B cell (primary cell): ENCODE measurements at regions not wholly inside any gene's neighbourhood (a gene's known extent, or its start where the extent isn't known, plus 50 kb on each side); places are given as distances from the start of the nearest gene placed in this dataset.

Experiments used
- ATAC-seq: fragments of 200-7000 bp; cut with Tn5 transposase; one replicate; pipeline ENCODE4 v1.10.0; 2021; ENCODE audit warnings: low read depth, mild to moderate bottlenecking, moderate number of reproducible peaks, moderate library complexity
- CTCF ChIA-PET: fragments of 350-600 bp; sonication (Branson Sonifier 250); formaldehyde crosslinking; loops from one replicate; lab custom pipeline; 2021; ENCODE audit warnings: antibody characterized with exemption, inconsistent platforms; lab: Charles Lee
- POLR2A ChIA-PET: fragments of 350-600 bp; sonication (Branson Sonifier 250); formaldehyde crosslinking; loops from one replicate; lab custom pipeline; 2021; ENCODE audit warnings: antibody characterized with exemption; lab: Charles Lee
- DNase-seq: peaks from one replicate; pipeline ENCODE4 v3.0.0; 2013
- H2AFZ ChIP-seq: 2 replicates; pipeline ENCODE4 v1.6.1; 2012; ENCODE audit warnings: mild to moderate bottlenecking, low read depth, low read length; ENCODE audit not compliant: insufficient read depth, poor library complexity, severe bottlenecking
- H3K27ac ChIP-seq, 2 donors: 1 replicate in 1 of 2; 2 replicates in 1 of 2; pipeline ENCODE4 v1.5.1; 2012 to 2013; ENCODE audit warnings: low read length in 2 of 2, mild to moderate bottlenecking in 2 of 2, moderate library complexity in 1 of 2
- H3K27me3 ChIP-seq, 4 experiments: fragments of 200-600 bp in 1 of 4; sonication (generic) in 1 of 4; replicated peaks in 1 of 4; 1 replicate in 2 of 4; 2 replicates in 2 of 4; pipeline versions ENCODE4 v1.6.1 to v1.7.0; 2013 to 2016; ENCODE audit warnings: low read length in 3 of 4, mild to moderate bottlenecking in 2 of 4, mixed read lengths in 1 of 4, moderate library complexity in 1 of 4; ENCODE audit not compliant: insufficient read depth in 4 of 4, control insufficient read depth in 3 of 4; ENCODE audit errors: control extremely low read depth in 1 of 4
- H3K36me3 ChIP-seq, 2 experiments: replicated peaks in 1 of 2; 1 replicate in 1 of 2; 2 replicates in 1 of 2; pipeline versions ENCODE4 v1.6.1 to v1.7.1; 2013; ENCODE audit warnings: low read length in 1 of 2; ENCODE audit not compliant: insufficient read depth in 2 of 2, control insufficient read depth in 1 of 2; ENCODE audit errors: control extremely low read depth in 1 of 2, extremely low read depth in 1 of 2
- H3K4me1 ChIP-seq, 2 donors: fragments of 200-600 bp in 1 of 2; sonication (generic) in 1 of 2; 1 replicate in 1 of 2; 2 replicates in 1 of 2; pipeline versions ENCODE4 v1.5.1 to v1.6.1; 2013 to 2017; ENCODE audit warnings: low read length in 2 of 2; ENCODE audit not compliant: control insufficient read depth in 2 of 2, insufficient read depth in 2 of 2
- H3K4me2 ChIP-seq: replicated peaks from 2 replicates; pipeline ENCODE3; 2012; ENCODE audit warnings: mild to moderate bottlenecking, low read depth, low read length; ENCODE audit not compliant: poor library complexity, severe bottlenecking
- H3K4me3 ChIP-seq, 5 experiments: fragments of 200-600 bp in 1 of 5; sonication (generic) in 1 of 5; 1 replicate in 3 of 5; 2 replicates in 2 of 5; pipeline versions ENCODE4 v1.5.1 to v1.7.0; 2011 to 2016; ENCODE audit warnings: low read length in 4 of 5, mild to moderate bottlenecking in 4 of 5, low read depth in 2 of 5, control low read depth in 1 of 5, moderate library complexity in 1 of 5; ENCODE audit not compliant: insufficient read depth in 1 of 5; ENCODE audit errors: control extremely low read depth in 1 of 5, extremely low read depth in 1 of 5
- H3K79me2 ChIP-seq: fragments of 200-600 bp; sonication (generic); one replicate; pipeline ENCODE4 v1.6.0; 2016; ENCODE audit warnings: low read length; ENCODE audit not compliant: control insufficient read depth, insufficient read depth
- H3K9ac ChIP-seq: fragments of 200-600 bp; sonication (generic); 2 replicates; pipeline ENCODE4 v1.6.1; 2017; ENCODE audit warnings: mild to moderate bottlenecking, low read length, moderate library complexity
- H3K9me3 ChIP-seq, 3 donors: one replicate each; pipeline versions ENCODE4 v1.6.1 to v1.7.1; 2013; ENCODE audit warnings: low read length in 2 of 3; ENCODE audit not compliant: control insufficient read depth in 2 of 3, insufficient read depth in 1 of 3; ENCODE audit errors: control extremely low read depth in 1 of 3
- H4K20me1 ChIP-seq: 2 replicates; pipeline ENCODE4 v1.6.0; 2012; ENCODE audit warnings: mild to moderate bottlenecking, low read length; ENCODE audit not compliant: insufficient read depth, control insufficient read depth, poor library complexity, severe bottlenecking
- H3K27ac Mint-ChIP-seq: one replicate; pipeline ENCODE4 v1.8.0; 2021; ENCODE audit warnings: mixed read lengths
- H3K27me3 Mint-ChIP-seq: one replicate; pipeline ENCODE4 v1.8.0; 2021; ENCODE audit warnings: mixed read lengths
- H3K4me1 Mint-ChIP-seq: one replicate; pipeline ENCODE4 v1.8.0; 2021; ENCODE audit warnings: mixed read lengths
- H3K4me3 Mint-ChIP-seq: one replicate; pipeline ENCODE4 v1.8.0; 2021; ENCODE audit warnings: mixed read lengths
- H3K9me3 Mint-ChIP-seq: one replicate; pipeline ENCODE4 v1.8.0; 2022; ENCODE audit warnings: mixed read lengths; ENCODE audit not compliant: insufficient read depth
- CTCF ChIP-seq: fragments of 200-600 bp; IDR thresholded peaks from one replicate; pipeline ENCODE4 v1.8.0; 2022; ENCODE audit warnings: antibody characterized with exemption, mild to moderate bottlenecking
- EZH2 ChIP-seq: IDR thresholded peaks from 2 replicates; pipeline ENCODE4 v1.6.1; 2012; ENCODE audit warnings: borderline replicate concordance, low read depth, mild to moderate bottlenecking, moderate library complexity, low read length; ENCODE audit not compliant: insufficient read depth, poor library complexity, severe bottlenecking
- WGBS: methylation state at CpG from one replicate; pipeline ENCODE4 v1.1.5; 2013; ENCODE audit warnings: missing lambda C conversion rate; ENCODE audit not compliant: insufficient coverage; 5-methylcytosine and 5-hydroxymethylcytosine counted together
- intact Hi-C: fragments of 100-400 bp; cut with micrococcal nuclease; formaldehyde crosslinking; loops from one replicate; pipeline ENCODE4 v1.10.0; 2022

- Histone ChIP-seq H3K79me2 (no peaks in the 10 kb centered on the region), H3K27ac (no peak overlapping the region), H3K9me3 (peaks cover 0 to 49% (median 0%) of the 10 kb centered on the region in 3 donors), H2AFZ (no peak overlapping the region), H3K4me1 (no peaks in the 10 kb centered on the region), H3K36me3 (no peaks in the 10 kb centered on the region), H3K4me2 (no peak overlapping the region), H3K27me3 (no peaks in the 10 kb centered on the region), H3K9ac (no peak overlapping the region), H3K4me3 (no peak overlapping the region), H4K20me1 (no peaks in the 10 kb centered on the region)
- DNase-seq, result no peak
- H3K27me3 Mint-ChIP-seq, result no peaks in the 10 kb centered on the region
- ChIA-PET POLR2A (no interaction called here), CTCF (no interaction called here)
- H3K9me3 Mint-ChIP-seq, result no peaks in the 10 kb centered on the region
- no peak for TF ChIP-seq CTCF
- intact Hi-C loops, result no loop called here
- ATAC-seq, result no peak
- no peak overlapping the region for H3K27ac Mint-ChIP-seq
- H3K4me1 Mint-ChIP-seq, result no peaks in the 10 kb centered on the region
- 54% methylated on average over 4 of the region's 5 CpGs for WGBS
- H3K4me3 Mint-ChIP-seq, result no peak overlapping the region
Measured at GRCh38 chr17:22507823-22508222, 815.5 kb downstream of the KCNJ18 start.

DNA sequence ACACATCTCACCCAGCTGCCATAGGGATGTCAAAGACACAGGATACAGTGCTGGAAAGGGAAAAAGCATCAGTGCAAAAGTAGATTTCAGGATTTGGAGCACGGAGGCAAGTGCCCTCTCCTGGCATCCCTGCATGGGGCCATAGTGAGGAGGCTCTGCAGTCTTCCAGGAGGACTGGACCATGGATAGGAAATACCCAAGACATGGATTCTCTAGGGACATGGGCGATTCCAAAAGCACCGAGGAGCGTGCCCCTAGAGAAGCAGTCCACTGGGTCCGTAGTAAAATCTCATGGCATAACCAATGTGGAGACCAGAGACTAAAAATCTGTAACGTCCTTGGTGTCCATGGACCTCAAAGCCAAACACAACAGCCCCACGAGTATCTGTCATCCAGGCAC lies 818.2 kb downstream of the KCNJ18 start:
- Histone ChIP-seq H3K27me3 (no peaks in the 10 kb centered on the region), H3K4me2 (no peak overlapping the region), H3K4me1 (no peaks in the 10 kb centered on the region), H3K9me3 (peaks cover 0 to 45% (median 0%) of the 10 kb centered on the region in 3 donors), H3K9ac (no peak overlapping the region), H3K4me3 (no peak overlapping the region), H3K27ac (no peak overlapping the region), H4K20me1 (no peaks in the 10 kb centered on the region), H3K36me3 (no peaks in the 10 kb centered on the region), H2AFZ (no peak overlapping the region), H3K79me2 (no peaks in the 10 kb centered on the region)
- ATAC-seq, result no peak
- no peak for DNase-seq
- H3K4me3 Mint-ChIP-seq, result no peak overlapping the region
- no peaks in the 10 kb centered on the region for H3K4me1 Mint-ChIP-seq
- no peaks in the 10 kb centered on the region for H3K9me3 Mint-ChIP-seq
- TF ChIP-seq EZH2 (no peak), CTCF (no peak)
- ChIA-PET CTCF (no interaction called here), POLR2A (no interaction called here)
- no peak overlapping the region for H3K27ac Mint-ChIP-seq
- no peaks in the 10 kb centered on the region for H3K27me3 Mint-ChIP-seq
- intact Hi-C loops, result no loop called here
- 66% methylated on average over 6 of the region's 7 CpGs for WGBS
